Liver (tissue), 3 donors: ENCODE measurements at regions not wholly inside any gene's neighbourhood (a gene's known extent, or its start where the extent isn't known, plus 50 kb on each side); places are given as distances from the start of the nearest gene placed in this dataset.

ENCODE experiments used
- FOXA1 ChIP-seq: IDR thresholded peaks from 2 replicates; pipeline ENCODE4 v1.6.1; 2016; ENCODE audit warnings: antibody characterized with exemption
- FOXA2 ChIP-seq: IDR thresholded peaks from 2 replicates; pipeline ENCODE4 v1.6.1; 2016; ENCODE audit warnings: antibody characterized with exemption
- HNF4G ChIP-seq: IDR thresholded peaks from 2 replicates; pipeline ENCODE4 v1.6.1; 2016; ENCODE audit warnings: antibody characterized with exemption
- JUND ChIP-seq, 2 donors: IDR thresholded peaks; 2 replicates each; pipeline ENCODE4 v1.6.1; 2016; ENCODE audit warnings: antibody characterized with exemption in 2 of 2
- RAD21 ChIP-seq, 2 donors: IDR thresholded peaks; 2 replicates each; pipeline ENCODE4 v1.6.1; 2016; ENCODE audit warnings: antibody characterized with exemption in 2 of 2, mild to moderate bottlenecking in 2 of 2
- RXRA ChIP-seq, 2 donors: IDR thresholded peaks; 2 replicates each; pipeline ENCODE4 v1.6.1; 2017 to 2018; ENCODE audit warnings: antibody characterized with exemption in 2 of 2, mild to moderate bottlenecking in 1 of 2
- TAF1 ChIP-seq: conservative IDR thresholded peaks from 2 replicates; pipeline ENCODE4 v1.6.1; 2016; ENCODE audit warnings: antibody characterized with exemption, mild to moderate bottlenecking
- YY1 ChIP-seq: IDR thresholded peaks from 2 replicates; pipeline ENCODE4 v1.6.1; 2016; ENCODE audit warnings: antibody characterized with exemption, mild to moderate bottlenecking
- TF ChIP-seq, protein P1 (sequence below): fragments of 150-350 bp; IDR thresholded peaks from 2 replicates; pipeline ENCODE4 v1.5.1; 2017; ENCODE audit warnings: improper control_type of control experiment, low read depth, low read length; ENCODE audit not compliant: missing input control
- TF ChIP-seq, protein P2 (sequence below): IDR thresholded peaks from 2 replicates; pipeline ENCODE4 v1.6.1; 2016; ENCODE audit warnings: antibody characterized with exemption, mild to moderate bottlenecking
- TF ChIP-seq, protein P3 (sequence below): IDR thresholded peaks from 2 replicates; pipeline ENCODE4 v1.6.1; 2016; ENCODE audit warnings: antibody characterized with exemption
- donor health status: healthy.
- donor health status: healthy.

DNA sequence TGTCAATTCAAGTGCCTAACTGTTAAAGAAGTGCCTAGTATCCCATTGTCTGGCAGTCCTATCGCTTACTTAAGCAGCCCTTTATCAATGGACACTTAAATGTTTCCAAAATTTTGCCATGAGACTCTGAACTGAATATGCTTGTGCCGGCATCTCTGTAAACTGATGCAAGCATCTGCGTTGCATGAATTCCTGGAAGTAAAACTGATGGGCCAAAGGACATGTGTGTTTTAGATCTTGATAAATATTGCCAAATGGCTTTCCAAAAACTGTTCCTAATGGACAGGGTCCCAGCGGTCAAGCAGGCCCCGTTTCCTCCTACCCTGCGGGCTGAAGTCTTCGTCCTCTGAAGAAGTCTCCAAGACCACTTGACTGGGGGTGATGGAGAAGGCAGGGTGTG is 121.3 kb upstream of the ZNF516 start:
- TF ChIP-seq, protein P1, sequence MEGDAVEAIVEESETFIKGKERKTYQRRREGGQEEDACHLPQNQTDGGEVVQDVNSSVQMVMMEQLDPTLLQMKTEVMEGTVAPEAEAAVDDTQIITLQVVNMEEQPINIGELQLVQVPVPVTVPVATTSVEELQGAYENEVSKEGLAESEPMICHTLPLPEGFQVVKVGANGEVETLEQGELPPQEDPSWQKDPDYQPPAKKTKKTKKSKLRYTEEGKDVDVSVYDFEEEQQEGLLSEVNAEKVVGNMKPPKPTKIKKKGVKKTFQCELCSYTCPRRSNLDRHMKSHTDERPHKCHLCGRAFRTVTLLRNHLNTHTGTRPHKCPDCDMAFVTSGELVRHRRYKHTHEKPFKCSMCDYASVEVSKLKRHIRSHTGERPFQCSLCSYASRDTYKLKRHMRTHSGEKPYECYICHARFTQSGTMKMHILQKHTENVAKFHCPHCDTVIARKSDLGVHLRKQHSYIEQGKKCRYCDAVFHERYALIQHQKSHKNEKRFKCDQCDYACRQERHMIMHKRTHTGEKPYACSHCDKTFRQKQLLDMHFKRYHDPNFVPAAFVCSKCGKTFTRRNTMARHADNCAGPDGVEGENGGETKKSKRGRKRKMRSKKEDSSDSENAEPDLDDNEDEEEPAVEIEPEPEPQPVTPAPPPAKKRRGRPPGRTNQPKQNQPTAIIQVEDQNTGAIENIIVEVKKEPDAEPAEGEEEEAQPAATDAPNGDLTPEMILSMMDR: no peak
- TF ChIP-seq RXRA (IDR thresholded peaks at IDR 0.05) (peak; percentile 73 to 89), RAD21 (IDR thresholded peaks at IDR 0.05) (peak; percentile 52 to 53), TAF1 (no peak), JUND (IDR thresholded peaks at IDR 0.05) (peak; percentile 57 to 84), FOXA1 (peak; percentile 67), YY1 (peak; percentile 89), HNF4G (peak; percentile 74), FOXA2 (peak; percentile 85)
- TF ChIP-seq, protein P2, sequence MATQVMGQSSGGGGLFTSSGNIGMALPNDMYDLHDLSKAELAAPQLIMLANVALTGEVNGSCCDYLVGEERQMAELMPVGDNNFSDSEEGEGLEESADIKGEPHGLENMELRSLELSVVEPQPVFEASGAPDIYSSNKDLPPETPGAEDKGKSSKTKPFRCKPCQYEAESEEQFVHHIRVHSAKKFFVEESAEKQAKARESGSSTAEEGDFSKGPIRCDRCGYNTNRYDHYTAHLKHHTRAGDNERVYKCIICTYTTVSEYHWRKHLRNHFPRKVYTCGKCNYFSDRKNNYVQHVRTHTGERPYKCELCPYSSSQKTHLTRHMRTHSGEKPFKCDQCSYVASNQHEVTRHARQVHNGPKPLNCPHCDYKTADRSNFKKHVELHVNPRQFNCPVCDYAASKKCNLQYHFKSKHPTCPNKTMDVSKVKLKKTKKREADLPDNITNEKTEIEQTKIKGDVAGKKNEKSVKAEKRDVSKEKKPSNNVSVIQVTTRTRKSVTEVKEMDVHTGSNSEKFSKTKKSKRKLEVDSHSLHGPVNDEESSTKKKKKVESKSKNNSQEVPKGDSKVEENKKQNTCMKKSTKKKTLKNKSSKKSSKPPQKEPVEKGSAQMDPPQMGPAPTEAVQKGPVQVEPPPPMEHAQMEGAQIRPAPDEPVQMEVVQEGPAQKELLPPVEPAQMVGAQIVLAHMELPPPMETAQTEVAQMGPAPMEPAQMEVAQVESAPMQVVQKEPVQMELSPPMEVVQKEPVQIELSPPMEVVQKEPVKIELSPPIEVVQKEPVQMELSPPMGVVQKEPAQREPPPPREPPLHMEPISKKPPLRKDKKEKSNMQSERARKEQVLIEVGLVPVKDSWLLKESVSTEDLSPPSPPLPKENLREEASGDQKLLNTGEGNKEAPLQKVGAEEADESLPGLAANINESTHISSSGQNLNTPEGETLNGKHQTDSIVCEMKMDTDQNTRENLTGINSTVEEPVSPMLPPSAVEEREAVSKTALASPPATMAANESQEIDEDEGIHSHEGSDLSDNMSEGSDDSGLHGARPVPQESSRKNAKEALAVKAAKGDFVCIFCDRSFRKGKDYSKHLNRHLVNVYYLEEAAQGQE: peak; percentile 62
- TF ChIP-seq, protein P3, sequence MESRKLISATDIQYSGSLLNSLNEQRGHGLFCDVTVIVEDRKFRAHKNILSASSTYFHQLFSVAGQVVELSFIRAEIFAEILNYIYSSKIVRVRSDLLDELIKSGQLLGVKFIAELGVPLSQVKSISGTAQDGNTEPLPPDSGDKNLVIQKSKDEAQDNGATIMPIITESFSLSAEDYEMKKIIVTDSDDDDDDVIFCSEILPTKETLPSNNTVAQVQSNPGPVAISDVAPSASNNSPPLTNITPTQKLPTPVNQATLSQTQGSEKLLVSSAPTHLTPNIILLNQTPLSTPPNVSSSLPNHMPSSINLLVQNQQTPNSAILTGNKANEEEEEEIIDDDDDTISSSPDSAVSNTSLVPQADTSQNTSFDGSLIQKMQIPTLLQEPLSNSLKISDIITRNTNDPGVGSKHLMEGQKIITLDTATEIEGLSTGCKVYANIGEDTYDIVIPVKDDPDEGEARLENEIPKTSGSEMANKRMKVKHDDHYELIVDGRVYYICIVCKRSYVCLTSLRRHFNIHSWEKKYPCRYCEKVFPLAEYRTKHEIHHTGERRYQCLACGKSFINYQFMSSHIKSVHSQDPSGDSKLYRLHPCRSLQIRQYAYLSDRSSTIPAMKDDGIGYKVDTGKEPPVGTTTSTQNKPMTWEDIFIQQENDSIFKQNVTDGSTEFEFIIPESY: peak; percentile 89
